Liver (tissue), 3 donors: ENCODE measurements at regions not wholly inside any gene's neighbourhood (a gene's known extent, or its start where the extent isn't known, plus 50 kb on each side); places are given as distances from the start of the nearest gene placed in this dataset.

ENCODE experiments used
- ATF3 ChIP-seq: IDR thresholded peaks from 2 replicates; pipeline ENCODE4 v1.6.1; 2016; ENCODE audit warnings: antibody characterized with exemption
- CTCF ChIP-seq: fragments of 150-350 bp; IDR thresholded peaks from 2 replicates; pipeline ENCODE4 v1.5.1; 2017; ENCODE audit warnings: improper control_type of control experiment, low read depth, low read length; ENCODE audit not compliant: missing input control
- EGR1 ChIP-seq, 2 donors: IDR thresholded peaks; 2 replicates each; pipeline ENCODE4 v1.6.1; 2016 to 2018; ENCODE audit warnings: antibody characterized with exemption in 2 of 2, low read depth in 2 of 2
- FOXA1 ChIP-seq: IDR thresholded peaks from 2 replicates; pipeline ENCODE4 v1.6.1; 2016; ENCODE audit warnings: antibody characterized with exemption
- JUND ChIP-seq, 2 donors: IDR thresholded peaks; 2 replicates each; pipeline ENCODE4 v1.6.1; 2016; ENCODE audit warnings: antibody characterized with exemption in 2 of 2
- MAX ChIP-seq: IDR thresholded peaks from 2 replicates; pipeline ENCODE4 v1.6.1; 2016; ENCODE audit warnings: antibody characterized with exemption
- RAD21 ChIP-seq, 2 donors: IDR thresholded peaks; 2 replicates each; pipeline ENCODE4 v1.6.1; 2016; ENCODE audit warnings: antibody characterized with exemption in 2 of 2, mild to moderate bottlenecking in 2 of 2
- REST ChIP-seq: IDR thresholded peaks from 2 replicates; pipeline ENCODE4 v1.6.1; 2016; ENCODE audit warnings: antibody characterized with exemption, mild to moderate bottlenecking
- TAF1 ChIP-seq: conservative IDR thresholded peaks from 2 replicates; pipeline ENCODE4 v1.6.1; 2016; ENCODE audit warnings: antibody characterized with exemption, mild to moderate bottlenecking
- YY1 ChIP-seq: IDR thresholded peaks from 2 replicates; pipeline ENCODE4 v1.6.1; 2016; ENCODE audit warnings: antibody characterized with exemption, mild to moderate bottlenecking
- donor health status: healthy.
- donor health status: healthy.

- TF ChIP-seq RAD21 (IDR thresholded peaks at IDR 0.05): no peak
- TF ChIP-seq CTCF: no peak
- TF ChIP-seq YY1: no peak
- TF ChIP-seq REST: no peak
- TF ChIP-seq MAX: no peak
- TF ChIP-seq EGR1 (IDR thresholded peaks at IDR 0.05; ENCODE audit: low read depth in 2 of 2): no peak
- TF ChIP-seq TAF1: no peak
- no peak for TF ChIP-seq JUND (IDR thresholded peaks at IDR 0.05)
- no peak for TF ChIP-seq ATF3
- TF ChIP-seq FOXA1: no peak
These were observed 1404.0 kb downstream of the AACS start for GRCh38 chr12:126469211-126469610.
